ENCODE measurements at regions not wholly inside any gene's neighbourhood (a gene's known extent, or its start where the extent isn't known, plus 50 kb on each side); places are given as distances from the start of the nearest gene placed in this dataset.
A peak's percentile ranks its signal among the peaks of the same experiment; 100 is the strongest.

DNA sequence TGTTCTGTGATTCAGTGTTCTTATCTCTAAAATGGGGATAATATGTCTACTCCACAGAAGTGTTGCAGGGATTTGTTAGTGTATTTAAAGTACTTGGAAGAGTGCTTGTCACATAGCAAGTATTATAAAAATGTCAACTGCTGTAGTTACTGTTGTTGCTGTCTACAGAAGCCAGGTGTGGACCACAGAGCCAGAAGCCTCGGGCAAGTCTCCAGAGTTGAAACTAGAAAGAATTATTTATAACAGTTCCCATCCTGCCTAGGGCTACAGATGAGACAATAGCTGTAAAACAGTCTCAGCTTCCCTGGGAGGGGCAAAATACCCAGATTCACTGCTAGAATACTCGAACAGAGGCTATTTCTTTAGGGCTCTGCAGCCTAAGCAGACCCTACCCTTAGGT lies 55.4 kb upstream of the FUT8 start:
- no peak overlapping the region for H3K4me3 ChIP-seq (ENCODE audit: low read depth in 1 of 2, low read length in 2 of 2)
- no peak overlapping the region for H3K9ac ChIP-seq (ENCODE audit: low read depth, low read length)
- H2AFZ ChIP-seq (ENCODE audit: low read depth, low read length): no peak overlapping the region
- H3K9me3 ChIP-seq (ENCODE audit: insufficient read depth, low read length, severe bottlenecking): no peaks in the 10 kb centered on the region
- DNase-seq (no peak), ATAC-seq (ENCODE audit: insufficient read depth, low read depth) (no peak)
- H3K36me3 ChIP-seq (ENCODE audit: insufficient read depth, low read length): no peaks in the 10 kb centered on the region
- H3K4me2 ChIP-seq (ENCODE audit: insufficient read depth, low read length): no peak overlapping the region
- no peaks in the 10 kb centered on the region for H3K4me1 ChIP-seq (ENCODE audit: insufficient read depth, low read length)
- no peaks in the 10 kb centered on the region for H3K79me2 ChIP-seq (ENCODE audit: insufficient read depth, low read length)
- H3K27me3 ChIP-seq (ENCODE audit: insufficient read depth, low read length, poor library complexity): no peaks in the 10 kb centered on the region
- no peak overlapping the region for H3K27ac ChIP-seq (ENCODE audit: low read length)
- TF ChIP-seq, protein P1, sequence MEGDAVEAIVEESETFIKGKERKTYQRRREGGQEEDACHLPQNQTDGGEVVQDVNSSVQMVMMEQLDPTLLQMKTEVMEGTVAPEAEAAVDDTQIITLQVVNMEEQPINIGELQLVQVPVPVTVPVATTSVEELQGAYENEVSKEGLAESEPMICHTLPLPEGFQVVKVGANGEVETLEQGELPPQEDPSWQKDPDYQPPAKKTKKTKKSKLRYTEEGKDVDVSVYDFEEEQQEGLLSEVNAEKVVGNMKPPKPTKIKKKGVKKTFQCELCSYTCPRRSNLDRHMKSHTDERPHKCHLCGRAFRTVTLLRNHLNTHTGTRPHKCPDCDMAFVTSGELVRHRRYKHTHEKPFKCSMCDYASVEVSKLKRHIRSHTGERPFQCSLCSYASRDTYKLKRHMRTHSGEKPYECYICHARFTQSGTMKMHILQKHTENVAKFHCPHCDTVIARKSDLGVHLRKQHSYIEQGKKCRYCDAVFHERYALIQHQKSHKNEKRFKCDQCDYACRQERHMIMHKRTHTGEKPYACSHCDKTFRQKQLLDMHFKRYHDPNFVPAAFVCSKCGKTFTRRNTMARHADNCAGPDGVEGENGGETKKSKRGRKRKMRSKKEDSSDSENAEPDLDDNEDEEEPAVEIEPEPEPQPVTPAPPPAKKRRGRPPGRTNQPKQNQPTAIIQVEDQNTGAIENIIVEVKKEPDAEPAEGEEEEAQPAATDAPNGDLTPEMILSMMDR (IDR thresholded peaks at IDR 0.05; ENCODE audit: borderline replicate concordance, extremely low read depth, low read length, poor library complexity, severe bottlenecking): no peak
- TF ChIP-seq EZH2 (IDR thresholded peaks at IDR 0.05; ENCODE audit: borderline replicate concordance, low read depth, low read length, severe bottlenecking): no peak
- H4K20me1 ChIP-seq (ENCODE audit: insufficient read depth, low read length): no peaks in the 10 kb centered on the region

DNA sequence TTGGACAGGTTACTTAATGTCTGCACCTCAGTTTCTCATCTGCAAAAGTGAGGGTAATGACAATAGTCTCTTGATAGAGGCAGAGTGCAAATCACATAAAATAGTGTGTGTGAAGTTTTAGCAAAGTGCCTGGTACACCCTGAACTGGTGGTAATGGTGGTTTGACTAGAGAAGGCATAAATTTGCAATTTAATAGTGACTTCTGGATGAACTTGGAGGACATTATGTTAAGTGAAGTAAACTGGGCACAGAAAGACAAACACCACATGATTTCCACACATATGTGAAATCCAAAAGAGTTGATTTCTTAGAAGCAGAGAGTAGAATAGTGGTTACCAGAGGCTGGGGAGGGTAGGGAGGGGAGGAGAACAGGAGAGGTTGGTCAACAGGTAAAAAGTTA lies 54.8 kb upstream of the FUT8 start:
- Histone ChIP-seq H3K4me2 (ENCODE audit: insufficient read depth, low read length) (no peak overlapping the region), H3K4me1 (ENCODE audit: insufficient read depth, low read length) (no peaks in the 10 kb centered on the region), H3K27ac (ENCODE audit: low read length) (no peak overlapping the region), H3K79me2 (ENCODE audit: insufficient read depth, low read length) (no peaks in the 10 kb centered on the region), H3K36me3 (ENCODE audit: insufficient read depth, low read length) (no peaks in the 10 kb centered on the region), H3K27me3 (ENCODE audit: insufficient read depth, low read length, poor library complexity) (no peaks in the 10 kb centered on the region), H4K20me1 (ENCODE audit: insufficient read depth, low read length) (no peaks in the 10 kb centered on the region), H2AFZ (ENCODE audit: low read depth, low read length) (no peak overlapping the region), H3K9ac (ENCODE audit: low read depth, low read length) (no peak overlapping the region), H3K4me3 (ENCODE audit: low read depth in 1 of 2, low read length in 2 of 2) (no peak overlapping the region), H3K9me3 (ENCODE audit: insufficient read depth, low read length, severe bottlenecking) (no peaks in the 10 kb centered on the region)
- TF ChIP-seq, protein P1 (IDR thresholded peaks at IDR 0.05; ENCODE audit: borderline replicate concordance, extremely low read depth, low read length, poor library complexity, severe bottlenecking): no peak
- TF ChIP-seq EZH2 (IDR thresholded peaks at IDR 0.05; ENCODE audit: borderline replicate concordance, low read depth, low read length, severe bottlenecking): no peak
- ATAC-seq (ENCODE audit: insufficient read depth, low read depth) (no peak), DNase-seq (no peak)

DNA sequence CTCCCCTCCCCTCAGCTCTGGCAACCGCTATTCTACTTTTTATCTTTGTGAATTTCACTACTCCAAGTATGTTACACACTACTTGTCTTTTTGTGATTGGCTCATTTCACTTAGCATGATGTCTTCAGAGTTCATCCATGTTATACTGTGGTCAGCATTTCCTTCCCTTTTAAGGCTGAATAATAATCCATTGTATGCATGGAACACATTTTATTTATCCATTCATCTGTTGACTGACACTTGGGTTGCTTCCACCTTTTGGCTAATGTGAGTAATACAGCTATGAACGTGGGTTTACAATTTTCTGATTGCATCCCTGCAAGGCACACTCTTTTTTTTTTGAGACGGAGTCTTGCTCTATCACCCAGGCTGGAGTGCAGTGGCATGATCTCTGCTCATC lies 53.0 kb upstream of the FUT8 start:
- no peak overlapping the region for H3K4me2 ChIP-seq (ENCODE audit: insufficient read depth, low read length)
- H3K79me2 ChIP-seq (ENCODE audit: insufficient read depth, low read length): no peaks in the 10 kb centered on the region
- TF ChIP-seq, protein P1 (IDR thresholded peaks at IDR 0.05; ENCODE audit: borderline replicate concordance, extremely low read depth, low read length, poor library complexity, severe bottlenecking): peak; percentile 20
- no peak for TF ChIP-seq EZH2 (IDR thresholded peaks at IDR 0.05; ENCODE audit: borderline replicate concordance, low read depth, low read length, severe bottlenecking)
- no peak for ATAC-seq (ENCODE audit: insufficient read depth, low read depth)
- H3K9ac ChIP-seq (ENCODE audit: low read depth, low read length): no peak overlapping the region
- no peaks in the 10 kb centered on the region for H3K9me3 ChIP-seq (ENCODE audit: insufficient read depth, low read length, severe bottlenecking)
- no peak overlapping the region for H3K27ac ChIP-seq (ENCODE audit: low read length)
- no peaks in the 10 kb centered on the region for H3K4me1 ChIP-seq (ENCODE audit: insufficient read depth, low read length)
- H4K20me1 ChIP-seq (ENCODE audit: insufficient read depth, low read length): no peaks in the 10 kb centered on the region
- H3K4me3 ChIP-seq (ENCODE audit: low read depth in 1 of 2, low read length in 2 of 2): no peak overlapping the region
- no peak overlapping the region for H2AFZ ChIP-seq (ENCODE audit: low read depth, low read length)
- H3K36me3 ChIP-seq (ENCODE audit: insufficient read depth, low read length): no peaks in the 10 kb centered on the region
- DNase-seq: no peak
- H3K27me3 ChIP-seq (ENCODE audit: insufficient read depth, low read length, poor library complexity): no peaks in the 10 kb centered on the region

Data from DND-41 (cell line).